ENCODE measurements at regions not wholly inside any gene's neighbourhood (a gene's known extent, or its start where the extent isn't known, plus 50 kb on each side); places are given as distances from the start of the nearest gene placed in this dataset.

DNA sequence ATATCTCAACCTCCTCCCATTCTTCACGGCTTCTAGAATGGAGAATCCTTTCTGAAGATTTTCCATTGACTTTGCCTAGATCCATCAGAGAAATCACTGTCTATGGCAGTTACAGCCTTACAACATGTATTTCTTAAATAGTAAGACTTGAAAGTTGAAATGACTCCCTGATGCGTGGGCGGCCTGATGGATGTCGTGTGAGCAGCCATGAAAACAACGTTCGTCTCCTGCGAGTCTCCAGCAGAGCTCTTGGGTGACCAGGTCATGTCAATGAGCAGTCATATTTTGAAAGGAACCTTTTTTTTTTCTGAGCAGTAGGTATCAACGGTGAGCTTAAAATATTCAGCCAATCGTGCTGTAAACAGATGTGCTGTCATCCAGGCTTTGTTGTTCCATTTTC is 139.9 kb upstream of the C14orf180 start:
- no peaks in the 10 kb centered on the region for H3K4me1 ChIP-seq (ENCODE audit: control insufficient read depth, extremely low read depth, insufficient read depth, low read length)
- no peaks in the 10 kb centered on the region for H3K36me3 ChIP-seq (ENCODE audit: control insufficient read depth in 2 of 2, extremely low read depth in 1 of 2, insufficient read depth in 2 of 2, low read length in 2 of 2)
- no peak overlapping the region for H3K4me3 ChIP-seq (ENCODE audit: control insufficient read depth in 2 of 3, extremely low read depth in 1 of 3, insufficient read depth in 2 of 3, low read depth in 1 of 3, low read length in 3 of 3)
- H4K20me1 ChIP-seq (ENCODE audit: control insufficient read depth, extremely low read depth, insufficient read depth, low read length), result no peaks in the 10 kb centered on the region
- no peak overlapping the region for H3K27ac ChIP-seq (ENCODE audit: control insufficient read depth, insufficient read depth, low read length)
- no peak overlapping the region for H3K4me2 ChIP-seq (ENCODE audit: control insufficient read depth, extremely low read depth, insufficient read depth, low read depth, low read length)
- no peaks in the 10 kb centered on the region for H3K79me2 ChIP-seq (ENCODE audit: control insufficient read depth, insufficient read depth, low read length)
- H3K9ac ChIP-seq (ENCODE audit: control insufficient read depth, extremely low read depth, insufficient read depth, low read length), result no peak overlapping the region
- H3K9me1 ChIP-seq (ENCODE audit: control insufficient read depth, extremely low read depth, insufficient read depth, low read length), result no peaks in the 10 kb centered on the region
- no peak overlapping the region for H2AFZ ChIP-seq (ENCODE audit: control insufficient read depth, low read length)
- DNase-seq (ENCODE audit: low read depth, low spot score), result no peak
- FAIRE-seq, result no peak
- dilution Hi-C loops (cut with MboI; ENCODE audit: extremely low pct_ligation_motif_present, low sequenced_read_pairs), result no loop called here
- no peaks in the 10 kb centered on the region for H3K27me3 ChIP-seq (ENCODE audit: control insufficient read depth, extremely low read depth, insufficient read depth, low read length)
- TF ChIP-seq, protein P1, sequence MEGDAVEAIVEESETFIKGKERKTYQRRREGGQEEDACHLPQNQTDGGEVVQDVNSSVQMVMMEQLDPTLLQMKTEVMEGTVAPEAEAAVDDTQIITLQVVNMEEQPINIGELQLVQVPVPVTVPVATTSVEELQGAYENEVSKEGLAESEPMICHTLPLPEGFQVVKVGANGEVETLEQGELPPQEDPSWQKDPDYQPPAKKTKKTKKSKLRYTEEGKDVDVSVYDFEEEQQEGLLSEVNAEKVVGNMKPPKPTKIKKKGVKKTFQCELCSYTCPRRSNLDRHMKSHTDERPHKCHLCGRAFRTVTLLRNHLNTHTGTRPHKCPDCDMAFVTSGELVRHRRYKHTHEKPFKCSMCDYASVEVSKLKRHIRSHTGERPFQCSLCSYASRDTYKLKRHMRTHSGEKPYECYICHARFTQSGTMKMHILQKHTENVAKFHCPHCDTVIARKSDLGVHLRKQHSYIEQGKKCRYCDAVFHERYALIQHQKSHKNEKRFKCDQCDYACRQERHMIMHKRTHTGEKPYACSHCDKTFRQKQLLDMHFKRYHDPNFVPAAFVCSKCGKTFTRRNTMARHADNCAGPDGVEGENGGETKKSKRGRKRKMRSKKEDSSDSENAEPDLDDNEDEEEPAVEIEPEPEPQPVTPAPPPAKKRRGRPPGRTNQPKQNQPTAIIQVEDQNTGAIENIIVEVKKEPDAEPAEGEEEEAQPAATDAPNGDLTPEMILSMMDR (optimal IDR thresholded peaks at IDR 0.05 in 1 of 3, IDR thresholded peaks at IDR 0.05 in 1 of 3, conservative IDR thresholded peaks at IDR 0.05 in 1 of 3; ENCODE audit: extremely low read depth in 1 of 3, insufficient read depth in 2 of 3, low read length in 3 of 3), result no peak
- no peak for TF ChIP-seq EZH2 (IDR thresholded peaks at IDR 0.05; ENCODE audit: low read length)
- H3K9me3 ChIP-seq (ENCODE audit: control insufficient read depth, low read depth, low read length), result peaks cover 2% of the 10 kb centered on the region

- DNase-seq (ENCODE audit: low read depth, low spot score) (no peak), FAIRE-seq (no peak)
- dilution Hi-C loops (cut with MboI; ENCODE audit: extremely low pct_ligation_motif_present, low sequenced_read_pairs), result no loop called here
- Histone ChIP-seq H3K4me2 (ENCODE audit: control insufficient read depth, extremely low read depth, insufficient read depth, low read depth, low read length) (no peak overlapping the region), H3K27ac (ENCODE audit: control insufficient read depth, insufficient read depth, low read length) (no peak overlapping the region), H3K9ac (ENCODE audit: control insufficient read depth, extremely low read depth, insufficient read depth, low read length) (no peak overlapping the region), H4K20me1 (ENCODE audit: control insufficient read depth, extremely low read depth, insufficient read depth, low read length) (no peaks in the 10 kb centered on the region), H3K36me3 (ENCODE audit: control insufficient read depth in 2 of 2, extremely low read depth in 1 of 2, insufficient read depth in 2 of 2, low read length in 2 of 2) (no peaks in the 10 kb centered on the region), H3K9me3 (ENCODE audit: control insufficient read depth, low read depth, low read length) (peaks cover 2% of the 10 kb centered on the region), H3K79me2 (ENCODE audit: control insufficient read depth, insufficient read depth, low read length) (no peaks in the 10 kb centered on the region), H3K4me3 (ENCODE audit: control insufficient read depth in 2 of 3, extremely low read depth in 1 of 3, insufficient read depth in 2 of 3, low read depth in 1 of 3, low read length in 3 of 3) (no peak overlapping the region), H2AFZ (ENCODE audit: control insufficient read depth, low read length) (no peak overlapping the region), H3K27me3 (ENCODE audit: control insufficient read depth, extremely low read depth, insufficient read depth, low read length) (no peaks in the 10 kb centered on the region), H3K4me1 (ENCODE audit: control insufficient read depth, extremely low read depth, insufficient read depth, low read length) (no peaks in the 10 kb centered on the region), H3K9me1 (ENCODE audit: control insufficient read depth, extremely low read depth, insufficient read depth, low read length) (no peaks in the 10 kb centered on the region)
- TF ChIP-seq EZH2 (IDR thresholded peaks at IDR 0.05; ENCODE audit: low read length), result no peak
- TF ChIP-seq, protein P1 (optimal IDR thresholded peaks at IDR 0.05 in 1 of 3, IDR thresholded peaks at IDR 0.05 in 1 of 3, conservative IDR thresholded peaks at IDR 0.05 in 1 of 3; ENCODE audit: extremely low read depth in 1 of 3, insufficient read depth in 2 of 3, low read length in 3 of 3), result no peak
Measured at GRCh38 chr14:104440297-104440956, 139.1 kb upstream of the C14orf180 start.
